ENCODE measurements at regions not wholly inside any gene's neighbourhood (a gene's known extent, or its start where the extent isn't known, plus 50 kb on each side); places are given as distances from the start of the nearest gene placed in this dataset.

DNA sequence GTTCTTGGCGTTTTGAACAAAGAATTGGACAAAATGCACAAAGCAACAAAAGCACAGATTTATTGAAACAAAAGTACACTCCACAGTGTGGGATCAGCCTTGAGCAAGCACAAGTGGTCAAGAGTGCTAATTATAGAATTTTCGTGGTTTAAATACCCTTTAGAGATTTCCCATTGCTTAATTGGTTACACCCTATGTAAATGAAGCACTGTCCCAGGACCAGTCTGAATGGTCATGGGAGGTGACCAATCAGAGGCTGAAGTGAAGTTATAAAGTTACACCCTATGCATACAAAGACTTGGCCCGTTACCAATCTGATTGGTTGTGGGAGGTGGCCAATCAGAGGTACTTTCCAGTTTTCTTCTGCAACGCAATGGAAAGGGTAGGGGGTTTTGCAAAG is 223.6 kb downstream of the CENPF start:
- TF ChIP-seq, protein P1, sequence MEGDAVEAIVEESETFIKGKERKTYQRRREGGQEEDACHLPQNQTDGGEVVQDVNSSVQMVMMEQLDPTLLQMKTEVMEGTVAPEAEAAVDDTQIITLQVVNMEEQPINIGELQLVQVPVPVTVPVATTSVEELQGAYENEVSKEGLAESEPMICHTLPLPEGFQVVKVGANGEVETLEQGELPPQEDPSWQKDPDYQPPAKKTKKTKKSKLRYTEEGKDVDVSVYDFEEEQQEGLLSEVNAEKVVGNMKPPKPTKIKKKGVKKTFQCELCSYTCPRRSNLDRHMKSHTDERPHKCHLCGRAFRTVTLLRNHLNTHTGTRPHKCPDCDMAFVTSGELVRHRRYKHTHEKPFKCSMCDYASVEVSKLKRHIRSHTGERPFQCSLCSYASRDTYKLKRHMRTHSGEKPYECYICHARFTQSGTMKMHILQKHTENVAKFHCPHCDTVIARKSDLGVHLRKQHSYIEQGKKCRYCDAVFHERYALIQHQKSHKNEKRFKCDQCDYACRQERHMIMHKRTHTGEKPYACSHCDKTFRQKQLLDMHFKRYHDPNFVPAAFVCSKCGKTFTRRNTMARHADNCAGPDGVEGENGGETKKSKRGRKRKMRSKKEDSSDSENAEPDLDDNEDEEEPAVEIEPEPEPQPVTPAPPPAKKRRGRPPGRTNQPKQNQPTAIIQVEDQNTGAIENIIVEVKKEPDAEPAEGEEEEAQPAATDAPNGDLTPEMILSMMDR (IDR thresholded peaks at IDR 0.05), result no peak
- no peak for TF ChIP-seq SIN3A (IDR thresholded peaks at IDR 0.05; ENCODE audit: borderline replicate concordance, low read depth, low read length)
- no peak for TF ChIP-seq GABPA (IDR thresholded peaks at IDR 0.05; ENCODE audit: low read depth)
- no peak for TF ChIP-seq YY1 (IDR thresholded peaks at IDR 0.05; ENCODE audit: low read depth)
- TF ChIP-seq TEAD4 (IDR thresholded peaks at IDR 0.05; ENCODE audit: borderline replicate concordance, insufficient read depth), result no peak
- TF ChIP-seq EP300 (IDR thresholded peaks at IDR 0.05; ENCODE audit: borderline replicate concordance in 1 of 2, low read depth in 1 of 2, low read length in 1 of 2), result no peak
- TF ChIP-seq CHD2 (IDR thresholded peaks at IDR 0.05; ENCODE audit: low read length, partially characterized antibody), result no peak
- TF ChIP-seq, protein P2, sequence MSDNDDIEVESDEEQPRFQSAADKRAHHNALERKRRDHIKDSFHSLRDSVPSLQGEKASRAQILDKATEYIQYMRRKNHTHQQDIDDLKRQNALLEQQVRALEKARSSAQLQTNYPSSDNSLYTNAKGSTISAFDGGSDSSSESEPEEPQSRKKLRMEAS (IDR thresholded peaks at IDR 0.05; ENCODE audit: low read depth), result no peak
- no peak for TF ChIP-seq MEF2A (IDR thresholded peaks at IDR 0.05; ENCODE audit: borderline replicate concordance, low read depth)
- no peak for TF ChIP-seq GATA2 (CRISPR knock-in tag; IDR thresholded peaks at IDR 0.05)

Data from SK-N-SH (cell line).